GM21576 (cell line): ENCODE measurements at regions not wholly inside any gene's neighbourhood (a gene's known extent, or its start where the extent isn't known, plus 50 kb on each side); places are given as distances from the start of the nearest gene placed in this dataset.
"Not testable (repeated sequence)": the region's sequence is repeated elsewhere in the genome, so short reads cannot be mapped to it uniquely, and the experiment has no call there.

Experiments
- ATAC-seq: cut with Tn5 transposase; IDR thresholded peaks from one replicate; pipeline ENCODE4 v1.9.1; 2021; ENCODE audit warnings: mild to moderate bottlenecking, moderate library complexity; ENCODE audit not compliant: unreplicated experiment

DNA sequence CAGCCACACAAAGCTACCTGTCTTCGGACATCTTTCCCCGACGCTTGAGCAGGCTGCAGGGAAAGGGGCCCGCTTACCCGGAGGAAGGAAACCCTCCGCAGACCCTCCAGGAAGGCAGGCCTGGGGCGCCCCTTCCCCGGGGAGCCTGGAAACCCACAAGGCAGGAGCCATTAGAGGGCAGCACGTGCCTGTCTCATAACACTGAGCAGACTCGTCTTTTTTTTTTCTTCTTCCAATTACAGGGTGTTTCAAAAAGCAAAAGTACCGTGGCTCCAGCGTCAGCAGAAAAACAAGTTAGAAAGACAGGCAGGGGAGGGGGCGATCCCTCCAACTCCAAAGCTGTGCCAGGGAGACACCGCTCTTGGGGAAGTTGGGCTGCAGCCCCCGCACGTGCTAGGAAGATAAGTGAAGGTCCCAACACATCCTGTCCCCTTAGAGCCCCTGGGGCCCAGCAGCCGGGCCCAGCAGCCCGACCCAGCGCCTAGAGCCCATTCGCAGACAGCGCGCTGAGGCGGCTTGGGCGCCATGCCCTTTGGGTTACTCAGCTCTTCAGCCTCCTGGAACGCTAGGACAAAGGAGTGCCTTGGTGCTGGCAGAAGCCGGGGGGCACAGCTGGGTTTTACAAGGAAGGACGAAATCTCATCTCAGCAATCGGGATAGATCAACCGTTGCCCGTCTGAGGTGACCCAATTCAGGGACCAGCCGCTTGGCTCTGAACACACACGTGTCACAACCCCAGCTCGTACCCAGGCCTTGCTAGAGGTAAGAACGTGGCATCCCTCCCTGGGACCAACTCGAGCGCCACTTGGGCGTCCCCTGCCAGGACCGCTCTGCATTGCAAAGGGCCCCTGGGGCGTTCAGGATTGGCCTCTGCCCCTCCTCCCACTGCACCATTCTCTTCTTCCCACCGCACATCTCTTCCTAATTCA, 136.3 kb downstream of the LY86 start:
- no peak for ATAC-seq

DNA sequence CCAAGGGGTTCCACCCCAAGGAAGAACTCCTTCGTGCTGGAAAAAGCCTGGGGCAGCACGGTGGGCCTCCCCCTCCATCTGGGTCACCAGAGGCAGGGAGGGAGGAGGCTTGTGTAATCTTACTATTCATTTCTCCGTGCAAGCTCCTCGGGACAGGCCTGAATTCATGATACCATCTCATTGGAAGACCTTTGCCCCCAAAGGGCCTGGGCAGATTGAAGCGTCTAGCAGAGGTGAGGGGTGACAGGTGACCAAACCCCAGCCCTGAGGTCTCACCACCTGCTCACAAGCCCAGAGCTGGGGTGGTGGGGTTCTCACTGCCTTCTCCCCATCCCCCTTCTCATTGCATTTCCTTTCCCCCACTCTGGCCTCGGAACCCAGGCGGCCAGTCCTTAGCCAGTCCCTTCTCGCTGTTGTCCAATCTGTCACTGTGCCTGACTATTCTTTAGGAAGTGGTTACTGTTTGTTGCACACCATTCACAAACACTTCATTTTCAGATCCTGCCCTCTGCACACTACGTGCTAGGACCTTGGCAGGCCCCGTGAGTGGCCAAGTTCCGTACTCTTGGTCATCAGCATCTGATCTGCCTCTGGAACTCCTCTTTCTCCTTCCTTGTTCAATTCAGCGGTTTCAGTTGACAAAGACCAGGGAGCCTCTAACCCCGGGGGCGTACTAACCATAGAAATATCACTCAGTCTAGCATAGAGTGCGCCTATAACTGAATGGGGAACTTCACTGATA, 137.1 kb downstream of the LY86 start:
- no peak for ATAC-seq

DNA sequence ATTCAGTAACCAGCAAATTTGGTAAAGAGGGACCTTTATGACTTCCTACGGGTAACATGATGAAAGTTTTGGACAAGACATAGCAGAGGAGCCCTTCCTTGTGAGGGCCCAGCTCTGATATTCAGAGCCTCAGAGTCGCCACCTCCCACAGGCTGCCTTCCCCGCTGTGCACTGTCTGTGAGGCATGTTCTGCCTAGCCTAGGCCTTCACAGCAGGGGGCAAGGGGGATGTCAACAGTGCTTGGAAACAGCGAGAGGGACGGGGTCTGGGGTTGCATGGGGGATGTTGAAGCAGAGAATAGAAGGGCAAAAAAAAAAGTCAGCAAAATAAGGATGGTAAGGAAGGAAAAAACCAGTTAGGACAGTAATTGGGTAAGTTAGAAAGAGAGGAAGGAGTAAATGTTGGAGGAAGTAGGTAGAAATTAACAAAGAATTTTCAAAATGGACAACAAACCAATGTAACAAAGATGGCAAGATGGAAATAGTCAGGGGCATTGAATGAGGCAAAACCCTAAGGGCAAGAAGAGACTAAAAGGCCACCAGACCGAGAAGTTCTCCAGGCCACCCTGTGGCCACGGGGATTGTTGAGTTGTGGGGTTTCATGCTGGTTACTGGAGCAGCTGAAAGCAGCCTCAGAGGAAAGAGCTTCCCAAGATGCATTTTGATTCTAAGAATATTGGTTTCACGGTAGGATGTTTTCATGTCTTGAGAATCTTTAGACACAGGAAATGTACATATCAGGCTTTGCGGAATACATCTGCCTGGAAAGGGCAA, 139.8 kb downstream of the LY86 start:
- ATAC-seq, result no peak

DNA sequence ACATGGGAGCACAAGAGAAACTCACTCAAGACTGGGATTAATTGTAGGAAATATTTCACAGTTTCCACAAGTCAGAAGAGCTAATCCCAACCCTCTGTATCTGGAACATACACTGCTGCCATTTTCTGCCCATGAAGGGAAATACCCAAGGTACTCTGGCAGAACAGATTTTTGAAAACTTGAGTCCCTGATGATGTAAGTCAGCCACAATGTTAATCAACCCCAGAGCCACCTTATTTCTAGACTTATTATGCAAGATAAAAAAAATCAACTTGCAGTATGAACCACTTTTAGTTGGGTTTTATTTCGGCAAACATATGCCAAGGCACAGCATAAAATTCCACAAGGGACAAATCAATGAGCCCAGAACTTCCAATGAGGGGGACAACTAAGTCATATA, 141.5 kb downstream of the LY86 start:
- no peak for ATAC-seq

DNA sequence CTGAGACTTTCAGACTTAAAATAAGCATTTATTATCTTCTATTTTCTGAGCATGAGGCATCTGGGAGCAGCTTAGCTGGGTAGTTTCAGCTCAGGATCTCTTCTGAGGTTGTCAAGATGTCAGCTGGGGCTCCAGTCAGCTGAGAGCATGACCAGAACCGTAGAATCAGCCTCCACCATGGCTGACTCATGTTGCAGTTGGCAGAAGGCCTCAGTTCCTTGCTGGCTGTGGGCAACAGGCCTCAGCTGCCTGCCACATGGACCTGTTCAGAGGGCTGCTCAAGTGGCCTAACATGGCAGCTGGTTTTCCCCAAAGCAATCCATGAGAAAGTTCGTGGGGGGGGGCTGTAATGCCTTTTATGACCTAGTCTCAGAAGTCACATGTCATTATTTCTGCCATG, 142.3 kb downstream of the LY86 start:
- no peak for ATAC-seq

DNA sequence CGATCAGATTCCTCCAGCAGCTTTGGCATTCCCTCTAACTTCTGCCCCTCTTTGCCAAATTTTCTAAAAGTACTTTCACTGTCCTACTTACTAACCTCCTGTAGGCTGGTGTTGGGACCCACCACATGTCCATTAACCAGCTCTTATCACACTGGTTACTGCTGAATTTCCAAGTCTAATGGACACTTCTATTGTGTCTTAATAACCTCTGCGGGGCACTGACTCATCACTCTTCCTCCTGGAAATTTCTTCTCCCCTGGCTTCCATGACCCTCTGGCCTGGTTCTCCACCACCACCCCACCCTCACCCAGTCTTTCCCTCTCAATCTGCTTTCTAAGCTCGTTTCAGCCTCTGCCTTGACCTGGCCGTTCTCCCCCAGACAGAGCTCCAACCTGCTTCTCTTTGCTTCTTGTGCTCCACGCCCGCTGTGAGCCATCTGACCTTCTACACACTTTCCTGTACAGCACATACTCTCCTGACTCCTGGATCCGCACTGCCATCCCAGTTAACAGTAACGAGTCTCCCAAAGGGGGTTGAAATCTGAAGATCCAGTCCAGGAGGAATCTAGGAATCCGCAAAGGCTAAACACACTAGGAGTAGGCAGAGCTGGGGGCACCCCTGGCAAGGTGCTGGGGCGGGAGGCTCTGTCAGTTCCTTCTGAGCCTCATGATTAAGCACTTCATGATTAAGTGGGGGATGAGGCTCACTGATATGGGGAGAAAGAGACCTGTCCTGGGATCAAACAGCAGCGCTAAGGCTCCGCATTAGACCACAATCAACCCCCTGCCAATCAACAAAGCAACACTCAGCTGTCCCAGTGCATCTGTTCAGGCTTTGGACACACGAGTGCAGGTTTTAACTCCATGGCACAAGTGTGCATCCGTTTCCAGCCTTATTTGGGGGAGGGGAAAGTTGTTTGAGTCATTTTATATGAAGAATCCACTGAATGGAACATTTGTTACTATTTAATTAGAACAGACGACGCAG, 146.3 kb downstream of the LY86 start:
- no peak for ATAC-seq

DNA sequence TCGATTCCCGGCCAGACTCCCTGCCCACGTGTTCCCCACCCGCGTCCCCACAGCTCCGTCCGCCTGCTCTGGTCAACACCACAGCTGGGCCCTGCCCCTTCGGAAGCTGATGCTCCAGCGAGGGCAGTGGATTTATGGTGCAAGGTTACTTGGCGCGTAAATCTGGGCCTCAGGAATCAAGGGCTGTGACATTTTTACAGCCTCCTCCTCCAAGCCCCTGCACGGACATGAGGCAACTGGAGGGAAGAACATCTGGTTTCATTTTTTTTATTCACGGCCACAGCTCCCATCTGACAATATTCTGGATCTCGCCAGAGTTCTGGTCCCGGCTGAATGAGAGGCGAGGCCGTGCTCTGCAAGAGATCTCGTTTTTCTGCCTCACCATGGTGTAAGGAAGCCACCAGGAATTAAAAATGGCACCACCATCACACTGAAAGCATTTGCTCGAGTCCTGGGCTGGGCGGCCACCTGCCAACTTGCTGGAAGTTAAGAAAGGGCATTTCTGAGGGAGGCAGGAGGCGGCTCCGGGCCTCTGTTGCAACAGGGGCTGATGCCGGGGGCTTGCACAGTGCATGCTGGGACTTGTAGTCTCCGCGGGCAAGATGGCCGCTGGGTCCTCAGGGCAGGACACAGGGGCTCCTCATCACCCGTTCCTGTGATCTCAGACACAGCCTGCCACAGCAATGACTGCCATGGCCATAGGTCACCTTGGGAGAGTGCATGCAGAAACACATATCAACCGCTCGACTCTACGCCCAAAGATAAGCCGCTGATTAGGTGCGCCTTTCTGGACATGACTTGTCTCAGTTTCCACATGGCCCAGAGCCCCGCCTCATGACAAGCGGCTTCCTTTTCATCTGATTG, 148.5 kb downstream of the LY86 start:
- no peak for ATAC-seq

DNA sequence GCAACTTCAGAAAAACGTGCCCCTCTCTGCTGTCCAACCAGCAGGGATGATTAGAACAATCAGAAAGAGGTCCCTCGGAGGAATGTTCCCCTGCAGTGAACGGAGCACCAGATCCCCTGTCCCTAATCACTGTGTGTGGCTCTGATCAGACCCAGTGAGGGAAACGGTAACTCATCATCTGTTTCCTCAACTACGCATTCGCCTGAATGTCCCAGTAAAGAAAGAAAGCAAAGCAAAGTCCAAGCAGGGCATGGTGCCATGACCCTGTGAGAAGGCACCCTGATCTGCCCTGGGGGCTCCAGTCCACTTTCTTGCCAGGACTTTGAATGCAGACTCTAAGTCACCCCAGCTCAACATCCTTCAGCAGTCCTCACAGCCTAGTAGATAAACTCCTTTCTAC, 149.2 kb downstream of the LY86 start:
- ATAC-seq, result no peak

DNA sequence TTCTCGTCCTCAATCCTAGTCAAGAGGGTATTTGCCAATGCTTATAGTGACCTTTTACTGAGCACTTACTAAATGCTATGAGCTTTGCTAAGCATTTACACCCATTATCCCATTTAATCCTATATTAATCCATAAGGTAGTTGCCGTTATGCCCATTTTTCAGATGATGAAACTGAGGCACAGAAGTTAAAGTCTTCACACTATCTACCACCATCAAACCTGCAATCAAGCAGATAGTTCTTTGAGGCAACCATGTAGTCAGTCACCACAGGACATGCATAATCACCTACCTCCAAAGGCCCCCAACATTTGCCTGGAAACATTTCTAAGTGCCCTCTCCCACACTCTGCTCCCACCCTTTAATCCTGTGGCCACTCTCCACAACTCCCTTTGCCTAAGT, 149.6 kb downstream of the LY86 start:
- no peak for ATAC-seq

DNA sequence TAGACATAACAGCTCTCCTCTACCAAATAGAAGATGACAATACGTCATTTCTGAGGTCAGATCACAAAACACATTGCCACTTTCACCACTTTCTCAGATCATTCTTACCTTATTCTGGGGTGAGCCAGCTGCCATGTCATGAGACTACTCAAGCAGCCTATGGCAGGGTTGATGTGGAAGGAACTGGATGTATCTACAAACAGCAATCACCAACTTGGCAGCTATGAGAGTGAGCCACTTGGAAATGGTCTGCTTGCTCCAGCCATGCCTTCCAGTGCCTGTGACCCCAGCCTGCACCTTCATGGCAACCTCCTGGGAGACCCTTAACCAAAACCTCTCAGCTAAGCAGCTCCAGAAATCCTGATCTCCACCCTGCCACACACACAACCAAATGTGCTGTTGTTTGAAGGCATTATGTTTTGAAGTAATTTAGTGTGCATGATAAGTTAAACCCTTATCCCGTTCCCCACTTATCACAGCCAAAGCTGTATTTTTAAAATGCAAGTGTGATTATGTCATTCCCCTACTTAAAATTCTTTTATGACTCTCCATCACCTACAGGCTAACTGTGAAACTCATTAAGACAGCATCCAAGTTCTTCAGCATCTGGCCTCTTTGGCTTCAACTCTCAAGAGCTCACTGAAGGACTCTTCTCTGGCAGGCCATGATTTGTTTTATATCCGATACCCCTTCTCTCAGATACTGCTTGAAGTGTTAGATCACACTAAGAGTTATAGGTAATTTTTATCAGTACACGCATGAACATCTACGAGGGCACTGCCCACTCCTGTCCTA, 150.6 kb downstream of the LY86 start:
- no peak for ATAC-seq

DNA sequence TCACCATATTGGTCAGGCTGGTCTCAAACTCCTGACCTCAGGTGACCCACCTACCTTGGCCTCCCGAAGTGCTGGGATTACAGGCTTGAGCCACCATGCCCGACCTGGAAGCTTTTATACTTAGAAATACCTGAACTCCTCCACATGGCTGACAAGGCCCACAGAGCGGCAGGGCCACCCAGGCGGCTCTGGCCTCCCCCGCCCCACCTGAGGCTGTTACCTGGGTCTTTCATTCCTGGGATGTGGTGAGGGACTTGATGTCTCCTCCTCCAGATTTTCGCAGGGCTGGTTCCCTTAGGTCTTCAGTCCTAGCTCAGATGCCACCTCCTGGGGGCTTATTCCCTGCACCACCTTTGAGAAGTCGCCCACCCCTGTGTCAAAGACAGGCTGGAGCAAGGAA, 152.1 kb downstream of the LY86 start:
- ATAC-seq, result no peak

DNA sequence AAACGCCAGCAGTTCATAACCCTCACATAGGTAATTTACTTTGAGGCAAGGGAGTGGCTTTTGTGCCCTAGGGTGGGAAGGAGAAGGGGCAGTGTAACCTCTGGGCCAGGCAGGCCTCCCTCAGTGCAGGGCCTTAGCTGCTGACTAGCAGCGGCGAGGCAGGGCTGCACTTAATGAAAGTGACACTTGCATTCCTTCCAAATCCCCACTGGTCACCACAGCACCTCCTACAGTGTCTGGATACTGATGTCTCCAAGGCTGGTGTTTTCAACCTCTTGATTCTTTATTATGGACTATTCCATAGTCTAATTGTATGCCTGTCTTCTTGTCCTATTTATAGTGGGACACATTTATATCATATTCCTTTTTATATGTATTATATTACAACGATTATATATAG, 152.7 kb downstream of the LY86 start:
- ATAC-seq, result no peak

DNA sequence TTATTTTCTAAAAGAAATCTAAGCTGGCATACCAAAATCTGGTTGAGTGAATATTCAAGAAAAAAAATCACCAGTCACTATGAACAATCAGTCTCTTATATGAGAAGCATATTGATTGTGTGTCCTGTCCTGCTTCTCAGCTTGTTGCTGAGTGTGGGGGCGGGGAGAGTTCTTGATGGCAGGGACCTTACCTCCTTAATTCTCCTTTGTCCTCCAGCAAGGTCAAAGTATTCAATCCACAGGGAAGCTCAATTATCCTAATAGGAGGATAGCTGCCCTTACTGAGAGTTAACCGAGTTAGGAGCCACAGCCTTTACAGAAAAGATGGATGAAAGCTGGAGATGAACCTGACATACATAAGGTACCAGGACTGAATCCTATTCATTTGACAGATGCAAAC, 154.0 kb downstream of the LY86 start:
- ATAC-seq, result no peak

DNA sequence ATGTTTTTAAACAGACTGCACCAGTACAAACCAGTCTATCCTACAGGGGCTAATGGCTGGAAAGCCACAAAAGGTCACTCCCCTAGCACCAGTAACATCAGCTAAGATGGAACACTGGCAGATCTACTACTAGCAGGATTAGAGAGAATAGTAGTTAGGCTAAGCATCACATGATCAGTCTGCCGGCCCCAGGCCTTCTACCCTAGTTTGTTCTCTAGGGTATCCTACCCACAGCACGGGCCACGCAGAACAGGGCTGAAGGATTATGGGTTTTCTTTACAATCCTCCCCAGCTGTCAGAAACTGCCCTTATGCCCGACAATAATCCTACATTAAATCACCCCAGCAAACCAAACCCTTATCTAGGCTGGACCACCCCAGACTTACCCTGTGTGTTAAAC, 156.0 kb downstream of the LY86 start:
- ATAC-seq, result no peak

DNA sequence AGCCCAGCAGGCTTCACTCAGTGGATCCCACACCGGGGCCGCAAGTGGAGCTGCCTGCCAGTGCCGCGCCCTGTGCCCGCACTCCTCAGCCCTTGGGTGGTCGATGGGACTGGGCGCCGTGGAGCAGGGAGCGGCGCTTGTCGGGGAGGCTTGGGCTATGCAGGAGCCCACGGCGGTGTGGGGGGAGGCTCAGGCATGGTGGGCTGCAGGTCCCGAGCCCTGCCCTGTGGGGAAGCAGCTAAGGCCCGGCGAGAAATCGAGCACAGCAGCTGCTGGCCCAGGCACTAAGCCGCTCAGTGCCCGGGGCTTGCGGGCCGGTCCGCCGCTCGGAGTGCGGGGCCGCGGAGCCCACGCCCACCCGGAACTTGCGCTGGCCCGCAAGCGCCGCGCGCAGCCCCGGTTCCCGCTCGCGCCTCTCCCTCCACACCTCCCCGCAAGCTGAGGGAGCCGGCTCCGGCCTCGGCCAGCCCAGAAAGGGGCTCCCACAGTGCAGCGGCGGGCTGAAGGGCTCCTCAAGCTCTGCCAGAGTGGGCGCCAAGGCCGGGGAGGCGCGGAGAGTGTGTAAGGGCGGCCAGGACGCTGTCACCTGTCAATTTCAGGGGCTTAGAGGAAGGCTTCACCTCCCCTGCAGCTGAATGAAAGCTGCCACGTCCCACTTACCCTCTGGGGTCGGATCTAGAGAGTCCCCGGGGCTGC, 157.3 kb downstream of the LY86 start:
- not testable (repeated sequence) for ATAC-seq

DNA sequence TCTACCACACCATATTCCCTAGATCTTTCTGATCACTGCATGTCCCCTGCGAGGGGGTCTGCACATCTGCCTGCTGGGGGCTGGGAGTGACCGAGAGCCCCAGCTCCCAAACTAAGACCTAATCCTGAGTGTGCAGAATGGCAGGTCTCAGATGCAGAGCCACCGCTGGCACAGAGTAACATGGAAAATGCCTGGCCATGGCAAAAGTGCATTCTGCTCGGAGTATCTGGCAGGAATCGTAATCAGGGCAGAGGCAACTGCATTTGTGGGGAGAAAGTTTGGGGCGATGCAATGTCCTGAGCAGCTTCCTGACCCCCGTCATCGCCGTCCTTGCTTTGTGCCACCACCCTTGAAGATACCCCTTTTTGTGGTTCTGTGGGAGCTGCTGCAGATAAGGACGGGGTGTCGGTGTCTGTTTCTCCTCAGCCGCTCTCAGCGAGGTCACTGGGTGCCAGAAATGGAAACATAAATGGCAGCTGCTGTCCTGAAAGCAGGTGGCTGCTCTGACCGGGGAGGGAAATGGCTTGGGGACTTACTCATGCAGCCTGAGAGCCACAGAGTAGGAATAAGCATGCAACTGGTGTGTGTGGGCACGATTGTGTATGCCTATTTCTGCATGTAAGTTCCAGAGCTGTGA, 157.9 kb downstream of the LY86 start:
- no peak for ATAC-seq

DNA sequence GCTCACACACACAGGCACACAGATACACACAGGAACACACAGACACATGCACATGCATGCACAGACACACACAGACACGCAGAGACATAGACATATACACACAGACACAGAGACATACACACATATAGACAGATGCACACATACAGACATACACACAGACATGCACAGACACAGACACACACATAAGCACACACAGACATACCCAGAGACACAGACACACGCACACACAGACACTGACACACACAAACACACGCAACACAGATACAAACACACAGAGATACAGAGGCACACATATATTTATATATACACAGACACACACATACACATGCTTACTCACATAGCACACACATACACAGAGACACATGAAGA, 158.4 kb downstream of the LY86 start:
- ATAC-seq, result no peak

DNA sequence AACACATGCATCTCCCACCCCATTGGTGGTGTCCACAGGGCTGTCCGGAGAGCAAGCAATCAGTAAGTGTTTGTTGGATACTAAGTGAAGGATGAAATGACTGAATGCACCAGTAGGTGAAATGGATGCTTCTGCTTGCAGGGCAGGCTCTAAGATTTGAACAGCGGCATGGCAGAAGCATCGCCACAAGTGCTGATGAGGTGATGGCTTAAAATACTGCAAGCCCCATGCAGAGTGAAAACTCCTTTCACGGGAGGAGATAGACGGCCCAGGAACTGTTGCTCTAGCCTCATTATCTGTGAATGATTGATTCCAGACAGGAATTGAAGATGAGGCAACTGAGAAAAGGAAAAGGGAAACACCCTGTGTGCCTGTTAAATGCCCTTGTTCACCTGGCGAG, 158.9 kb downstream of the LY86 start:
- no peak for ATAC-seq
